ENCODE measurements at regions not wholly inside any gene's neighbourhood (a gene's known extent, or its start where the extent isn't known, plus 50 kb on each side); places are given as distances from the start of the nearest gene placed in this dataset.

- intact Hi-C loops (cut with micrococcal nuclease; ENCODE audit: unreplicated experiment) = no loop called here
- BruUV-seq (replicated peaks) = no TSS peak
- no peak overlapping the region for H3K27ac ChIP-seq
- no peak for DNase-seq
- POLR2A ChIA-PET (ENCODE audit: unreplicated experiment) = no interaction called here
- H2AFZ ChIP-seq = no peak overlapping the region
- H3K9me3 ChIP-seq (ENCODE audit: insufficient read depth, low read depth) = no peaks in the 10 kb centered on the region; the same call in 1 of the 2 replicates
- H3K27me3 ChIP-seq (ENCODE audit: insufficient read depth, low read depth) = no peaks in the 10 kb centered on the region
- no peaks in the 10 kb centered on the region for H3K79me2 ChIP-seq (ENCODE audit: low read depth)
- no peaks in the 10 kb centered on the region for H3K36me3 ChIP-seq (ENCODE audit: low read depth)
- H3K4me2 ChIP-seq = no peak overlapping the region
- peaks cover 6% of the 10 kb centered on the region for H3F3A ChIP-seq (ENCODE audit: insufficient read depth, low read depth)
- no peak overlapping the region for H3K4me3 ChIP-seq
- TF ChIP-seq EZH2 (IDR thresholded peaks at IDR 0.05; ENCODE audit: low read depth) (no peak), CTCF (conservative IDR thresholded peaks at IDR 0.05) (no peak)
- H3K4me1 ChIP-seq (replicated peaks; ENCODE audit: insufficient read depth) = peaks cover 7% of the 10 kb centered on the region
- CTCF ChIA-PET = interaction anchor here (0.6 kb wide), 1 partner anchor 571 kb away, joined by 8 read pairs; no protein-coding TSS in a partner anchor
- no peaks in the 10 kb centered on the region for H3K9me2 ChIP-seq (ENCODE audit: insufficient read depth)
- H4K20me1 ChIP-seq (ENCODE audit: insufficient read depth) = no peaks in the 10 kb centered on the region
These were observed 137.5 kb downstream of the UNC5CL start for GRCh38 chr6:40901322-40902055.

GRCh38 chr6:40900791-40901190 lies 138.2 kb downstream of the UNC5CL start:
- ChIA-PET POLR2A (ENCODE audit: unreplicated experiment) (no interaction called here), CTCF (no interaction called here)
- Histone ChIP-seq H4K20me1 (ENCODE audit: insufficient read depth) (no peaks in the 10 kb centered on the region), H2AFZ (no peak overlapping the region), H3K27ac (no peak overlapping the region), H3K36me3 (ENCODE audit: low read depth) (no peaks in the 10 kb centered on the region), H3K4me2 (no peak overlapping the region), H3K4me1 (replicated peaks; ENCODE audit: insufficient read depth) (no peaks in the 10 kb centered on the region), H3K27me3 (ENCODE audit: insufficient read depth, low read depth) (no peaks in the 10 kb centered on the region), H3K79me2 (ENCODE audit: low read depth) (no peaks in the 10 kb centered on the region), H3K4me3 (no peak overlapping the region), H3K9me3 (ENCODE audit: insufficient read depth, low read depth) (no peaks in the 10 kb centered on the region; the same call in 1 of the 2 replicates), H3K9me2 (ENCODE audit: insufficient read depth) (no peaks in the 10 kb centered on the region), H3F3A (ENCODE audit: insufficient read depth, low read depth) (no peaks in the 10 kb centered on the region)
- no peak for DNase-seq
- intact Hi-C loops (cut with micrococcal nuclease; ENCODE audit: unreplicated experiment) = no loop called here
- BruUV-seq (replicated peaks) = no TSS peak
- TF ChIP-seq CTCF (conservative IDR thresholded peaks at IDR 0.05) = no peak
- no peak for TF ChIP-seq EZH2 (IDR thresholded peaks at IDR 0.05; ENCODE audit: low read depth)

GRCh38 chr6:40899684-40900155 lies 139.3 kb downstream of the UNC5CL start:
- no peak for TF ChIP-seq EZH2 (IDR thresholded peaks at IDR 0.05; ENCODE audit: low read depth)
- no peak for TF ChIP-seq CTCF (conservative IDR thresholded peaks at IDR 0.05)
- H4K20me1 ChIP-seq (ENCODE audit: insufficient read depth) = no peaks in the 10 kb centered on the region
- H3K4me1 ChIP-seq (replicated peaks; ENCODE audit: insufficient read depth) = no peaks in the 10 kb centered on the region
- no peaks in the 10 kb centered on the region for H3K27me3 ChIP-seq (ENCODE audit: insufficient read depth, low read depth)
- no peak overlapping the region for H3K4me2 ChIP-seq
- H3K27ac ChIP-seq = no peak overlapping the region
- DNase-seq = no peak
- H3K79me2 ChIP-seq (ENCODE audit: low read depth) = no peaks in the 10 kb centered on the region
- no peaks in the 10 kb centered on the region for H3K36me3 ChIP-seq (ENCODE audit: low read depth)
- H3K9me2 ChIP-seq (ENCODE audit: insufficient read depth) = no peaks in the 10 kb centered on the region
- CTCF ChIA-PET = no interaction called here
- no TSS peak for BruUV-seq (replicated peaks)
- intact Hi-C loops (cut with micrococcal nuclease; ENCODE audit: unreplicated experiment) = loop anchor here (5.0 kb wide), 1 partner anchor 108 kb away; no protein-coding TSS in a partner anchor
- POLR2A ChIA-PET (ENCODE audit: unreplicated experiment) = interaction anchor here (0.5 kb wide), 1 partner anchor 12 kb away, joined by 3 read pairs; no protein-coding TSS in a partner anchor
- no peaks in the 10 kb centered on the region for H3F3A ChIP-seq (ENCODE audit: insufficient read depth, low read depth)
- H3K4me3 ChIP-seq = no peak overlapping the region
- H2AFZ ChIP-seq = no peak overlapping the region
- no peaks in the 10 kb centered on the region; the same call in 1 of the 2 replicates for H3K9me3 ChIP-seq (ENCODE audit: insufficient read depth, low read depth)

Measured in PC-9 (cell line).